SU-DHL-6 (cell line): ENCODE measurements at regions not wholly inside any gene's neighbourhood (a gene's known extent, or its start where the extent isn't known, plus 50 kb on each side); places are given as distances from the start of the nearest gene placed in this dataset.

Experiments
- H2AFZ ChIP-seq: fragments of 200-600 bp; sonication (generic); 2 replicates; pipeline ENCODE4 v1.6.1; 2014; ENCODE audit warnings: low read depth, mild to moderate bottlenecking, moderate library complexity, mixed read lengths, antibody characterized with exemption, low read length; ENCODE audit not compliant: severe bottlenecking
- H3F3A ChIP-seq: fragments of 200-600 bp; shearing (Covaris generic); 2 replicates; pipeline ENCODE4 v1.6.0; 2016; ENCODE audit warnings: antibody characterized with exemption, mild to moderate bottlenecking; ENCODE audit not compliant: insufficient read depth
- H3K27ac ChIP-seq: fragments of 200-600 bp; sonication (generic); 2 replicates; pipeline ENCODE4 v1.5.1; 2016; ENCODE audit warnings: low read depth, mild to moderate bottlenecking, low read length, moderate library complexity, mixed read lengths
- H3K27me3 ChIP-seq: fragments of 200-600 bp; sonication (generic), shearing (Covaris generic); 2 replicates; pipeline ENCODE4 v1.6.0; 2014; ENCODE audit warnings: mild to moderate bottlenecking, low read length
- H3K36me3 ChIP-seq: fragments of 200-600 bp; sonication (generic); 2 replicates; pipeline ENCODE4 v1.6.1; 2014; ENCODE audit warnings: mild to moderate bottlenecking, low read length, mixed read lengths
- H3K4me2 ChIP-seq: fragments of 300-600, 200-600 bp; shearing (Covaris generic), sonication (generic); 2 replicates; pipeline ENCODE4 v1.6.0; 2014; ENCODE audit warnings: low read length, low read depth, mild to moderate bottlenecking; ENCODE audit not compliant: poor library complexity, severe bottlenecking
- H3K4me3 ChIP-seq: fragments of 200-600 bp; sonication (generic); 2 replicates; pipeline ENCODE4 v1.5.1; 2014; ENCODE audit warnings: antibody characterized with exemption, low read length, mild to moderate bottlenecking, mixed read lengths; ENCODE audit not compliant: insufficient read depth, poor library complexity, severe bottlenecking
- H3K79me2 ChIP-seq: fragments of 200-600 bp; sonication (generic); 2 replicates; pipeline ENCODE4 v1.6.1; 2014; ENCODE audit warnings: mild to moderate bottlenecking, low read length, moderate library complexity; ENCODE audit not compliant: insufficient read depth
- H3K9ac ChIP-seq: fragments of 200-600 bp; sonication (generic); 2 replicates; pipeline ENCODE4 v1.7.0; 2014; ENCODE audit warnings: mild to moderate bottlenecking, low read length
- H3K9me2 ChIP-seq: fragments of 200-600 bp; sonication (generic); replicated peaks from 2 replicates; pipeline ENCODE4 v1.6.1; 2014; ENCODE audit warnings: low read length; ENCODE audit not compliant: insufficient read depth
- H3K9me3 ChIP-seq: fragments of 200-600 bp; sonication (generic); 2 replicates; pipeline ENCODE4 v1.6.1; 2014; ENCODE audit warnings: low read length, mixed read lengths; ENCODE audit not compliant: insufficient read depth
- H4K20me1 ChIP-seq: fragments of 200-600 bp; sonication (generic); 2 replicates; pipeline ENCODE4 v1.6.1; 2014; ENCODE audit warnings: low read depth, mild to moderate bottlenecking, antibody characterized with exemption, low read length, moderate library complexity, mixed read lengths
- EZH2phosphoT487 ChIP-seq: fragments of 200-600 bp; sonication (generic), shearing (Covaris generic); conservative IDR thresholded peaks from 2 replicates; pipeline ENCODE4 v1.6.1; 2018; ENCODE audit warnings: mild to moderate bottlenecking, antibody characterized with exemption, low read length, moderate library complexity, mixed read lengths
- TF ChIP-seq, protein P1 (sequence below): fragments of 200-600 bp; sonication (generic); IDR thresholded peaks from one replicate; pipeline ENCODE4 v1.5.1; 2017; ENCODE audit warnings: antibody characterized with exemption, mild to moderate bottlenecking, low read length, moderate library complexity; ENCODE audit not compliant: insufficient read depth, poor library complexity, severe bottlenecking

DNA sequence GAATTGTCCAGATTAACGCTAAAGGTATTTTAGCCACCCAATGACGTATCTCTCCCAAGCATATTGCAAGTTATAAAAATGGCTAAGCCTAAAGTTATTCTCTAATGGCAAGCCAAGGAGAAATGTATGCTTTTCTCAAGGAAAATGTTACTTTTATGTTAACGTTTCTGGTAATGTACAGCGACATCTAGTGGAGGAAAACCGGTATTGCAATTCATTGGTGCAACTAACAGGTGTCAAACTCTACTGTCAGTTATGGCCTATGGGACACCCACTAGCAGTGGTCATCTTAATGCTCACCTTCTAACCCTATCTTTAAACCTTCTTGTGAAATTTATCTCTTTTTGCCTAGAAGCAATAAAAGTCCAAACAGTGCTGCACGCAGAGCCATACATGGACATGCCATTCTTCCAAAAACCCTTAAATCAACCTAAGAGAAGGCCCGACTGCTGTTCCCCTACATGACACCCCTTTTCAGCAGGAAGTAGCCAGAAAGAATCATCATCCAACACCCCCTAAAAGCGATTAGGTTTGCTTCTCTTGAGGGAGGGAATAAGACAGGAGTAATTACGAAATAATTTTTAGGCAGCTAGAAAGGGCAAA lies 68.7 kb upstream of the LRIF1 start:
- Histone ChIP-seq H2AFZ (peak overlapping the region; percentile 21), H3K4me3 (no peak overlapping the region), H3K9me2 (no peaks in the 10 kb centered on the region), H3K79me2 (no peaks in the 10 kb centered on the region), H3K4me2 (no peak overlapping the region), H3K27me3 (no peaks in the 10 kb centered on the region), H4K20me1 (no peaks in the 10 kb centered on the region), H3K9me3 (no peaks in the 10 kb centered on the region), H3F3A (no peaks in the 10 kb centered on the region), H3K9ac (no peak overlapping the region), H3K27ac (no peak overlapping the region), H3K36me3 (no peaks in the 10 kb centered on the region)
- no peak for TF ChIP-seq EZH2phosphoT487
- TF ChIP-seq, protein P1, sequence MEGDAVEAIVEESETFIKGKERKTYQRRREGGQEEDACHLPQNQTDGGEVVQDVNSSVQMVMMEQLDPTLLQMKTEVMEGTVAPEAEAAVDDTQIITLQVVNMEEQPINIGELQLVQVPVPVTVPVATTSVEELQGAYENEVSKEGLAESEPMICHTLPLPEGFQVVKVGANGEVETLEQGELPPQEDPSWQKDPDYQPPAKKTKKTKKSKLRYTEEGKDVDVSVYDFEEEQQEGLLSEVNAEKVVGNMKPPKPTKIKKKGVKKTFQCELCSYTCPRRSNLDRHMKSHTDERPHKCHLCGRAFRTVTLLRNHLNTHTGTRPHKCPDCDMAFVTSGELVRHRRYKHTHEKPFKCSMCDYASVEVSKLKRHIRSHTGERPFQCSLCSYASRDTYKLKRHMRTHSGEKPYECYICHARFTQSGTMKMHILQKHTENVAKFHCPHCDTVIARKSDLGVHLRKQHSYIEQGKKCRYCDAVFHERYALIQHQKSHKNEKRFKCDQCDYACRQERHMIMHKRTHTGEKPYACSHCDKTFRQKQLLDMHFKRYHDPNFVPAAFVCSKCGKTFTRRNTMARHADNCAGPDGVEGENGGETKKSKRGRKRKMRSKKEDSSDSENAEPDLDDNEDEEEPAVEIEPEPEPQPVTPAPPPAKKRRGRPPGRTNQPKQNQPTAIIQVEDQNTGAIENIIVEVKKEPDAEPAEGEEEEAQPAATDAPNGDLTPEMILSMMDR: peak; percentile 49

DNA sequence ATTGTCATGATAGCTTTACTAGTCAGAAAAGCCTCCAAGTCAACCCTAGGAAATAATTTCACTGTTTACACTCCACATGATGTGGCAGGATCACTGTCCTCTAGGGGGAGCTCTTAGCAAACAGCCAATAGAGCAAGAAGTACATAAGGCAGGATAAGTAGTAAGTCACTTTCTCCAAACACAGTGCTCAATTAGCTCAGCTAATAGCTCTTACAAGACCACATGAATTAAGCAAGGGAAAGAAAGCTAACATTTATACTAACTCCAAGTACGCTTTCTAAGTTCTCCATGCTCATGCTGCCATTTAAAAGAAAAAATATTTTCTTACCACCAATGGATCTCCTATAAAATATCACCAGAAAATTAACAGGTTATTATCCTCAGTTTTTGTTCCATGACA lies 66.9 kb upstream of the LRIF1 start:
- no peaks in the 10 kb centered on the region for H3F3A ChIP-seq
- H3K36me3 ChIP-seq: no peaks in the 10 kb centered on the region
- H4K20me1 ChIP-seq: no peaks in the 10 kb centered on the region
- no peaks in the 10 kb centered on the region for H3K9me2 ChIP-seq
- H3K9me3 ChIP-seq: no peaks in the 10 kb centered on the region
- H3K4me2 ChIP-seq: no peak overlapping the region
- H3K27me3 ChIP-seq: no peaks in the 10 kb centered on the region
- H3K4me3 ChIP-seq: no peak overlapping the region
- H3K27ac ChIP-seq: no peak overlapping the region
- no peaks in the 10 kb centered on the region for H3K79me2 ChIP-seq
- H3K9ac ChIP-seq: no peak overlapping the region
- H2AFZ ChIP-seq: no peak overlapping the region
- TF ChIP-seq, protein P1: peak; percentile 94
- TF ChIP-seq EZH2phosphoT487: no peak

DNA sequence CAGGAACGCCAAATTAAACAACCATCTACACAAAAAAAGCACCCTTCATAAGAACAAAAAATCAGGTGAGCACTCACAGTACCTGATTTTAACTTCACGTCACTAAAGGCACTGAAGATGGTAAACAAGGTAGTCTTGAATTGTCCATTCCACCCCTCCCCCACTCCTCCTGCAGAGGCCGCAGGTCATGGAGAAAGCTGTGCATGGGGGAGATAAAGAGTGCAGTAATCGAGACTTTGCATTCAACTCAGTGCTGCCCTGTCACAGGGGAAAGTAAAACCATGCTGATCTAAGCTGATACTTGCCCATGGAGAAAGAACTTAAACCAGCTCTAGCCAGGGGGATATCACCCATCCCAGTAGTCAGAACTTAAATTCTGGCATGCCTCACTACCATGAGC lies 61.4 kb upstream of the LRIF1 start:
- no peak overlapping the region for H3K4me3 ChIP-seq
- no peaks in the 10 kb centered on the region for H3K27me3 ChIP-seq
- no peak overlapping the region for H3K27ac ChIP-seq
- H3K9ac ChIP-seq: no peak overlapping the region
- H3K36me3 ChIP-seq: no peaks in the 10 kb centered on the region
- H3K9me3 ChIP-seq: no peaks in the 10 kb centered on the region
- no peak overlapping the region for H2AFZ ChIP-seq
- H3K9me2 ChIP-seq: no peaks in the 10 kb centered on the region
- H3K79me2 ChIP-seq: no peaks in the 10 kb centered on the region
- H3K4me2 ChIP-seq: no peak overlapping the region
- H3F3A ChIP-seq: no peaks in the 10 kb centered on the region
- TF ChIP-seq EZH2phosphoT487: no peak
- TF ChIP-seq, protein P1: no peak
- H4K20me1 ChIP-seq: no peaks in the 10 kb centered on the region
